H1 (cell line): ENCODE measurements at regions not wholly inside any gene's neighbourhood (a gene's known extent, or its start where the extent isn't known, plus 50 kb on each side); places are given as distances from the start of the nearest gene placed in this dataset.

Source experiments
- CTCF ChIA-PET: fragments of 300-600 bp; sonication (Branson Sonifier 250); formaldehyde crosslinking; loops from one replicate; lab custom pipeline; 2021; ENCODE audit not compliant: partially characterized antibody; lab: Charles Lee
- POLR2A ChIA-PET: fragments of 300-600 bp; sonication (Branson Sonifier 250); formaldehyde crosslinking; loops from one replicate; lab custom pipeline; 2021; ENCODE audit warnings: inconsistent platforms; ENCODE audit not compliant: partially characterized antibody; lab: Charles Lee
- DNase-seq, 2 experiments: peaks; one replicate each; pipeline versions ENCODE4 v3.0.0 to v3.0.0-alpha.2; 2010 to 2022; ENCODE audit warnings: low spot score in 2 of 2, low read depth in 1 of 2, mixed read lengths in 1 of 2
- FAIRE-seq: peaks from 2 replicates; lab custom pipeline; 2011; peaks lifted over from hg19 to GRCh38; lab: Jason Lieb, UNC
- H2AFZ ChIP-seq: 2 replicates; pipeline ENCODE4 v1.8.1; 2012; ENCODE audit warnings: low read length, inconsistent platforms
- H2AK5ac ChIP-seq: 2 replicates; pipeline ENCODE4 v1.6.1; 2013; ENCODE audit warnings: low read depth, low read length
- H2BK120ac ChIP-seq: replicated peaks from 2 replicates; pipeline ENCODE3; 2013; ENCODE audit warnings: low read depth, low read length, inconsistent platforms
- H2BK12ac ChIP-seq: 2 replicates; pipeline ENCODE4 v1.6.1; 2013; ENCODE audit warnings: low read depth, low read length
- H2BK15ac ChIP-seq: 2 replicates; pipeline ENCODE4 v1.6.1; 2013; ENCODE audit warnings: low read length
- H2BK20ac ChIP-seq: 2 replicates; pipeline ENCODE4 v1.6.1; 2013; ENCODE audit warnings: low read length
- H2BK5ac ChIP-seq: 2 replicates; pipeline ENCODE4 v1.6.1; 2013; ENCODE audit warnings: low read depth, low read length
- H3K14ac ChIP-seq: 2 replicates; pipeline ENCODE4 v1.6.1; 2013; ENCODE audit warnings: inconsistent platforms; ENCODE audit not compliant: insufficient read length
- H3K18ac ChIP-seq: 2 replicates; pipeline ENCODE4 v1.6.1; 2013; ENCODE audit warnings: low read length; ENCODE audit errors: extremely low read depth
- H3K23ac ChIP-seq: 2 replicates; pipeline ENCODE4 v1.6.1; 2013; ENCODE audit warnings: inconsistent platforms; ENCODE audit not compliant: insufficient read length
- H3K23me2 ChIP-seq: 2 replicates; pipeline ENCODE4 v1.6.1; 2013; ENCODE audit warnings: low read depth, low read length
- H3K27ac ChIP-seq: 2 replicates; pipeline ENCODE4 v1.6.1; 2011; ENCODE audit warnings: low read depth, low read length, inconsistent platforms
- H3K27me3 ChIP-seq, 4 experiments: replicated peaks in 1 of 4; 1 replicate in 1 of 4; 2 replicates in 3 of 4; pipeline versions ENCODE4 v1.6.1 to v1.8.1; 2011 to 2013; ENCODE audit warnings: low read length in 3 of 4, mild to moderate bottlenecking in 3 of 4, inconsistent platforms in 2 of 4, mixed read lengths in 2 of 4, moderate library complexity in 1 of 4; ENCODE audit not compliant: control insufficient read depth in 3 of 4, insufficient read depth in 3 of 4; ENCODE audit errors: extremely low read depth in 1 of 4
- H3K36me3 ChIP-seq, 4 experiments: 2 replicates each; pipeline versions ENCODE4 v1.6.1 to v1.8.1; 2011 to 2013; ENCODE audit warnings: mild to moderate bottlenecking in 4 of 4, low read length in 3 of 4, moderate library complexity in 2 of 4, control low read depth in 1 of 4, inconsistent platforms in 1 of 4; ENCODE audit not compliant: insufficient read depth in 4 of 4, control insufficient read depth in 2 of 4
- H3K4ac ChIP-seq: replicated peaks from 2 replicates; pipeline ENCODE3; 2013; ENCODE audit warnings: low read length, low read depth, mixed read lengths, inconsistent platforms; ENCODE audit not compliant: insufficient read length
- H3K4me1 ChIP-seq, 4 experiments: replicated peaks in 1 of 4; 1 replicate in 1 of 4; 2 replicates in 3 of 4; pipeline versions ENCODE4 v1.6.1 to v1.8.1; 2011 to 2013; ENCODE audit warnings: low read length in 3 of 4, inconsistent platforms in 2 of 4, mixed read lengths in 1 of 4; ENCODE audit not compliant: insufficient read depth in 4 of 4, control insufficient read depth in 3 of 4
- H3K4me2 ChIP-seq, 2 experiments: 2 replicates each; pipeline versions ENCODE4 v1.6.1 to v1.8.1; 2011 to 2013; ENCODE audit warnings: low read depth in 2 of 2, low read length in 2 of 2, control low read depth in 1 of 2, inconsistent platforms in 1 of 2, mild to moderate bottlenecking in 1 of 2; ENCODE audit not compliant: insufficient read depth in 1 of 2
- H3K4me3 ChIP-seq, 4 experiments: fragments of 200-600, 300-600 bp in 1 of 4; sonication (generic), shearing (Covaris generic), sonication (Bioruptor Twin) in 1 of 4; 2 replicates each; pipeline versions ENCODE4 v1.5.1 to v1.8.1; 2011 to 2016; ENCODE audit warnings: low read length in 4 of 4, low read depth in 3 of 4, control low read depth in 2 of 4, inconsistent platforms in 2 of 4, mild to moderate bottlenecking in 2 of 4, mixed read lengths in 1 of 4, moderate library complexity in 1 of 4; ENCODE audit not compliant: insufficient read depth in 2 of 4; ENCODE audit errors: extremely low read depth in 1 of 4
- H3K56ac ChIP-seq: replicated peaks from 2 replicates; pipeline ENCODE3; 2013; ENCODE audit warnings: low read depth, mild to moderate bottlenecking, mixed read lengths, low read length, inconsistent platforms; ENCODE audit not compliant: insufficient read length
- H3K79me1 ChIP-seq: 2 replicates; pipeline ENCODE4 v1.6.1; 2013; ENCODE audit warnings: low read depth, low read length, control low read depth
- H3K79me2 ChIP-seq, 2 experiments: 2 replicates each; pipeline versions ENCODE4 v1.6.1 to v1.8.1; 2012 to 2013; ENCODE audit warnings: low read length in 2 of 2, mild to moderate bottlenecking in 2 of 2, inconsistent platforms in 1 of 2; ENCODE audit not compliant: insufficient read depth in 2 of 2, control insufficient read depth in 1 of 2
- H3K9ac ChIP-seq, 4 experiments: replicated peaks in 1 of 4; 1 replicate in 1 of 4; 2 replicates in 3 of 4; pipeline versions ENCODE4 v1.6.1 to v1.8.1; 2011 to 2013; ENCODE audit warnings: low read depth in 3 of 4, low read length in 3 of 4, control low read depth in 2 of 4, mild to moderate bottlenecking in 2 of 4, moderate library complexity in 2 of 4, inconsistent platforms in 1 of 4; ENCODE audit errors: extremely low read depth in 1 of 4
- H3K9me3 ChIP-seq, 2 experiments: 2 replicates each; pipeline versions ENCODE4 v1.6.1 to v1.8.1; 2012 to 2013; ENCODE audit warnings: mild to moderate bottlenecking in 2 of 2, moderate library complexity in 2 of 2, control low read depth in 1 of 2, inconsistent platforms in 1 of 2, low read depth in 1 of 2, low read length in 1 of 2, mixed read lengths in 1 of 2; ENCODE audit not compliant: insufficient read depth in 2 of 2
- H4K20me1 ChIP-seq, 2 experiments: replicated peaks in 1 of 2; 2 replicates each; pipeline versions ENCODE3 to v1.8.1; 2011 to 2013; ENCODE audit warnings: inconsistent platforms in 2 of 2, low read length in 2 of 2, mild to moderate bottlenecking in 1 of 2; ENCODE audit not compliant: insufficient read depth in 2 of 2, control insufficient read depth in 1 of 2
- H4K5ac ChIP-seq: 2 replicates; pipeline ENCODE4 v1.6.1; 2013; ENCODE audit warnings: low read length, low read depth, mixed read lengths, inconsistent platforms; ENCODE audit not compliant: insufficient read length
- H4K8ac ChIP-seq: 2 replicates; pipeline ENCODE4 v1.8.0; 2013; ENCODE audit warnings: mild to moderate bottlenecking, moderate library complexity, low read length, inconsistent platforms; ENCODE audit not compliant: insufficient read depth; ENCODE audit errors: extremely low read depth
- H4K91ac ChIP-seq: replicated peaks from 2 replicates; pipeline ENCODE3; 2013; ENCODE audit warnings: low read length, mixed read lengths, inconsistent platforms; ENCODE audit not compliant: insufficient read length
- CTCF ChIP-seq, 3 experiments: IDR thresholded peaks; 1 replicate in 2 of 3; 2 replicates in 1 of 3; pipeline versions ENCODE4 v1.5.1 to v1.6.1; 2011; ENCODE audit warnings: low read length in 3 of 3, mild to moderate bottlenecking in 3 of 3, inconsistent platforms in 2 of 3, low read depth in 1 of 3, moderate library complexity in 1 of 3; ENCODE audit not compliant: insufficient read depth in 1 of 3; ENCODE audit errors: control extremely low read depth in 1 of 3
- RAD21 ChIP-seq, 2 experiments: IDR thresholded peaks in 1 of 2; conservative IDR thresholded peaks in 1 of 2; 2 replicates each; pipeline ENCODE4 v1.6.1; 2011; ENCODE audit warnings: low read depth in 2 of 2, low read length in 2 of 2, improper control_type of control experiment in 1 of 2, inconsistent platforms in 1 of 2, mild to moderate bottlenecking in 1 of 2, moderate library complexity in 1 of 2
- RNF2 ChIP-seq: fragments of 200-900, 300-1000 bp; sonication (generic); IDR thresholded peaks from 2 replicates; pipeline ENCODE4 v1.7.1; 2016; ENCODE audit warnings: borderline replicate concordance, low read depth, mild to moderate bottlenecking, antibody characterized with exemption, low read length; ENCODE audit not compliant: poor library complexity, severe bottlenecking; ENCODE audit errors: missing control alignments
- WGBS, 2 experiments: shearing (Covaris generic) in 1 of 2; methylation state at CpG; one replicate each; pipeline versions ENCODE4 v1.1.6 to v1.1.7; 2013 to 2015; ENCODE audit warnings: low lambda C conversion rate in 2 of 2, mixed read lengths in 2 of 2, inconsistent platforms in 1 of 2, low coverage in 1 of 2, missing lambda C conversion rate in 1 of 2; ENCODE audit not compliant: insufficient replicate concordance in 2 of 2, insufficient coverage in 1 of 2, insufficient read length in 1 of 2; ENCODE audit errors: extremely low coverage in 1 of 2, missing lambda C conversion rate in 1 of 2; 5-methylcytosine and 5-hydroxymethylcytosine counted together

GRCh38 chr6:15893556-15894253 lies 230.9 kb upstream of the DTNBP1 start:
- WGBS, 2 experiments = 51% methylated on average over 5 of the region's 5 CpGs; no CpG with 5 or more reads in 1 of the 2 experiments
- H3K18ac ChIP-seq = peak overlapping the region; percentile 97
- H2BK5ac ChIP-seq = peak overlapping the region; percentile 93; the same call in 1 of the 2 replicates
- H3K56ac ChIP-seq = peak overlapping the region; percentile 83
- no peak overlapping the region for H2AFZ ChIP-seq
- peak overlapping the region; percentile 99 for H2BK120ac ChIP-seq
- peak overlapping the region; percentile 87 for H3K4ac ChIP-seq
- H4K20me1 ChIP-seq = no peaks in the 10 kb centered on the region
- H3K4me1 ChIP-seq = peaks cover 10 to 15% (median 14%) of the 10 kb centered on the region in 4 experiments; a peak in 6 of 7 replicates
- peak overlapping the region; percentile 75; the same call in 1 of the 2 replicates for H2BK12ac ChIP-seq
- H3K27me3 ChIP-seq = no peaks in the 10 kb centered on the region
- peak overlapping the region; percentile 99 for H4K5ac ChIP-seq
- no peak overlapping the region for H3K14ac ChIP-seq
- H3K36me3 ChIP-seq = no peaks in the 10 kb centered on the region
- H4K8ac ChIP-seq = no peak overlapping the region
- H4K91ac ChIP-seq = peak overlapping the region; percentile 98
- ChIA-PET CTCF (interaction anchor here (0.6 to 3.0 kb wide), 35 partner anchors 8 to 293 kb away, joined by 3 to 55 read pairs (median 4); partner anchors contain the start of gene MYLIP), POLR2A (interaction anchor here (0.7 to 2.8 kb wide), 6 partner anchors 19 to 286 kb away, joined by 3 to 23 read pairs (median 4); partner anchors contain the start of gene MYLIP)
- H3K27ac ChIP-seq = peak overlapping the region; percentile 46
- H2BK15ac ChIP-seq = no peak overlapping the region
- DNase-seq = no peak
- TF ChIP-seq RNF2 = no peak
- TF ChIP-seq CTCF (IDR thresholded peaks at IDR 0.05; ENCODE audit: control extremely low read depth in 1 of 3, insufficient read depth in 1 of 3, low read depth in 1 of 3, low read length in 3 of 3) = peak in 2 of 3 experiments; percentile 45 to 71; a peak in 2 of 4 replicates
- peak; percentile 63 to 73 for TF ChIP-seq RAD21 (IDR thresholded peaks at IDR 0.05 in 1 of 2, conservative IDR thresholded peaks at IDR 0.05 in 1 of 2; ENCODE audit: low read depth in 2 of 2, low read length in 2 of 2)
- no peak overlapping the region for H3K9ac ChIP-seq
- peak overlapping the region in 1 of 4 experiments; percentile 43; a peak in 1 of 8 replicates for H3K4me3 ChIP-seq
- H3K23me2 ChIP-seq = no peaks in the 10 kb centered on the region
- no peak overlapping the region for H2AK5ac ChIP-seq
- H2BK20ac ChIP-seq = peak overlapping the region; percentile 99
- 0 out of 4 replicates have a peak, but pooled peaks cover 0 to 4% of the 10 kb centered on the region in 2 experiments for H3K9me3 ChIP-seq
- no peak overlapping the region for H3K23ac ChIP-seq
- H3K79me2 ChIP-seq = no peaks in the 10 kb centered on the region
- H3K79me1 ChIP-seq = no peaks in the 10 kb centered on the region
- FAIRE-seq = peak; percentile 39
- H3K4me2 ChIP-seq = peak overlapping the region; percentile 34 to 39; a peak in 3 of 4 replicates
